ENCODE measurements at regions not wholly inside any gene's neighbourhood (a gene's known extent, or its start where the extent isn't known, plus 50 kb on each side); places are given as distances from the start of the nearest gene placed in this dataset.
"Not testable (repeated sequence)": the region's sequence is repeated elsewhere in the genome, so short reads cannot be mapped to it uniquely, and the experiment has no call there.

- TF ChIP-seq POLR2A (IDR thresholded peaks at IDR 0.05; ENCODE audit: low read depth, low read length), result no peak
- no peak for DNase-seq (ENCODE audit: insufficient read length, low spot score)
- no peak for FAIRE-seq
These were observed 213.6 kb downstream of the FBXO8 start for GRCh38 chr4:174069848-174070330.

DNA sequence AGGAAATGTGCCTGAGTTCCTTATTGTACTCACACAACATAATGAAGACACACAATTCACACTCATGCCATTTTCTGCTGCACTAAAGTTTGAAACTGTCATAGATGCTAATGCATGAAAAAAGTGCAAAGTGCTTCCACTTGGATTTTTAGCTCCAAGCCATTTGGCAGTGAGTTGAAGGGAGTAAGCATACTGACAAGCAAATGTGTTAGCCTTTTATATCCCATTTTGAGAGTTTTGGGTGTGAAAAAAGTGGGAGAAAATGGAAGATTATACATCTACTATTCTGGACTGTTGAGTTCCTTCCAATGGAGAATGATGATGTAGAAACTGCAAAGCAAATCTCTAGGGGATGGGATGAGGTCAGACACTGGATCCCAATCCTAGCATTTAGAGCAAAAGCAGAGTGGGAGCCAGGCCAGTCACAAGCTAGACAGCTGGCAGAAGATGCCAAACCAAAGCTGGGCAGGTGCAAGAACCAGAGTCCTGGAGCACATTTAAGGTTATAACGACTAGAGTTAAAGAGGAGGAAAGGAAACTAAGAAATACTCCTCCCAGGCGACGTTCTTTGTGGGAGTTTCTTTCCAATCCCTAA is 216.8 kb downstream of the FBXO8 start:
- no peak for FAIRE-seq
- TF ChIP-seq POLR2A (IDR thresholded peaks at IDR 0.05; ENCODE audit: low read depth, low read length), result no peak
- DNase-seq (ENCODE audit: insufficient read length, low spot score), result no peak

GRCh38 chr4:174062831-174063230 is 220.6 kb downstream of the FBXO8 start:
- no peak for TF ChIP-seq POLR2A (IDR thresholded peaks at IDR 0.05; ENCODE audit: low read depth, low read length)
- no peak for DNase-seq (ENCODE audit: insufficient read length, low spot score)
- no peak for FAIRE-seq

DNA sequence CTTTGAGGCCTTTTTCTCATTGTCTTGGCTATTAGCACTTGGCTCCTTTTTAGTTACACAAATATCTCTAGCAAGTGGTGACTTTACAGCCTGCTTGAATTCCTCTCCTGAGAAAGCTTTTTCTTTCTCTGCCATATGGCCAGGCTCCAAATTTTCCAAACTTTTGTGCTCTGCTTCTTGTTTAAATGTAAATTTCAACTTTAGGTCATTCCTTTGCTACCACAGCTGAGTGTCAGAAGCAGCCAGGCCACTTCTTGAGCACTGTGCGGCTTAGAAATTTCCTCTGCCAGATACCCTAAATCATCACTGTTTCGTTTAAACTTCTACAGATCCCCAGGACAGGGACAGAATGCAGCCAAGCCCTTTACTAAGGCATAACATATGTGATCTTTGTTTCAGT is 222.4 kb downstream of the FBXO8 start:
- no peak for DNase-seq (ENCODE audit: insufficient read length, low spot score)
- FAIRE-seq, result no peak
- no peak for TF ChIP-seq POLR2A (IDR thresholded peaks at IDR 0.05; ENCODE audit: low read depth, low read length)

DNA sequence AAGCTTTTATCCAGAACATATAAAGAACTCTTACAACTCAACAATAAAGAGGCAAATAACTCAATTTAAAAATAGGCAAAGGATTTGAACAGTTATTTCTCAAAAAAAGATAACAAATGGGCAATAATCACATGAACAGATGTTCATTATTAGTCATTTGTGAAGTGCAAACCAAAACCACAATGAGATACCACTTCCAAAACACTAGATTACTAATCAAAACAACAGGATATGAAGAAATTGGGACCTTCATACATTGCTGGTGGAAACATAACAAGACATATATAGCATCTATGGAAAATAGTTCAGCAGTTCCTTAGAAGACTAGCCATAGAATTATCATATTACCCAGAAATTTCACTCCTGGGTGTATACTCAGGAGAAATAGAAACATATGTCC is 224.6 kb downstream of the FBXO8 start:
- no peak for FAIRE-seq
- DNase-seq (ENCODE audit: insufficient read length, low spot score), result no peak
- TF ChIP-seq POLR2A (IDR thresholded peaks at IDR 0.05; ENCODE audit: low read depth, low read length), result no peak

DNA sequence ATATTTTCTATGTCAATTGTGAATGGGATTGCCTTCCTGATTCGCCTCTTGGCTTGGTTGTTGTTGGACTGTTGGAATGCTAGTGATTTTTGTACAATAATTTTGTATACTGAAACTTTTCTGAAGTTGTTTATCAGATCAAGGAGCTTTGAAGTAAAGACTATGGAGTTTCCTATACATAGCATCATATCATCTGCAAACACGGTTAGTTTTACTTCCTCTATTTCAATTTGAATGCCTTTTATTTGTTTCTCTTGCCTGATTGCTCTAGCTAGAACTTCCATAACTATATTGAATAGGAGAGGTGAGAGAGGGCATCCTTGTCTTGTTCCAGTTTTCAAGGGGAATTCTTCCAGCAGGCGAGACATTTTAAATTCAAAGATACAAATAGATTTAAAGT is 226.5 kb downstream of the FBXO8 start:
- DNase-seq (ENCODE audit: insufficient read length, low spot score) (no peak), FAIRE-seq (no peak)
- TF ChIP-seq POLR2A (IDR thresholded peaks at IDR 0.05; ENCODE audit: low read depth, low read length), result no peak

GRCh38 chr4:174055344-174055743 is 228.1 kb downstream of the FBXO8 start:
- FAIRE-seq (no peak), DNase-seq (ENCODE audit: insufficient read length, low spot score) (no peak)
- TF ChIP-seq POLR2A (IDR thresholded peaks at IDR 0.05; ENCODE audit: low read depth, low read length), result no peak

- FAIRE-seq, result no peak
- DNase-seq (ENCODE audit: insufficient read length, low spot score), result no peak
- TF ChIP-seq POLR2A (IDR thresholded peaks at IDR 0.05; ENCODE audit: low read depth, low read length), result no peak
These were observed 229.6 kb downstream of the FBXO8 start for GRCh38 chr4:174053895-174054294.

- DNase-seq (ENCODE audit: insufficient read length, low spot score) (no peak), FAIRE-seq (no peak)
- TF ChIP-seq POLR2A (IDR thresholded peaks at IDR 0.05; ENCODE audit: low read depth, low read length), result no peak
These were observed 236.1 kb downstream of the FBXO8 start for GRCh38 chr4:174047363-174047762.

DNA sequence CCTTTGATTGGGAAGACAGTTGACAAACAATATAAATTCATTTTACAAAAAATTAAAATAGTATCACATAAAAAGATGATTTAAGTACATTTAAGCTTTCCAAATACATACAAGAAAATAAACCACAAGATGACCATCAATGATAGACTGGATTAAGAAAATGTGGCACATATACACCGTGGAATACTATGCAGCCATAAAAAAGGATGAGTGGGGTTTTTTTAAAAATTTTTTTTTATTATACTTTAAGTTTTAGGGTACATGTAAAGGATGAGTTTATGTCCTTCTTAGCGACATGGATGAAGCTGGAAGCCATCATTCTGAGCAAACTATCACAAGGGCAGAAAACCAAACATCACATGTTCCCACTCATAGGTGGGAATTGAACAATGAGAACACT is 237.6 kb downstream of the FBXO8 start:
- FAIRE-seq; DNase-seq (ENCODE audit: insufficient read length, low spot score): not testable (repeated sequence)

DNA sequence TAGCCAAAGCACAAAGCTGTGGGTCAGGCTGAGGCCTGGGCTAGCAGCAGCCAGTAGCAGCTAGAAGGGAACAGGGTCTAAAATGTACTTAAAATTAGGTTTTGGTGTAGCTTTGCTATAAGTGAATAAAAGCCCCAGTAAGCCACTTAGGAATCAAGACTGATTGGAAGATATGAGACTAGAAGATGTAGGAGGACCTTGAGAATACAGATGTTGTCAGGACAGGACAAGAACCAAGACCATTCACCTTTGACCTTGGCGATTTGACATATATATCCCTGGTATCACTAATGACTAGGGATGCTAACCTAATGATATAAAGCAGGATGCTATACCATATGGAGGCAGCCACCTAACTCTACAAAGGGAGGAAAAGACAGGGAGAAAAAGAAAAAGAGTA is 238.1 kb downstream of the FBXO8 start:
- no peak for FAIRE-seq
- TF ChIP-seq POLR2A (IDR thresholded peaks at IDR 0.05; ENCODE audit: low read depth, low read length), result no peak
- DNase-seq (ENCODE audit: insufficient read length, low spot score), result no peak

DNA sequence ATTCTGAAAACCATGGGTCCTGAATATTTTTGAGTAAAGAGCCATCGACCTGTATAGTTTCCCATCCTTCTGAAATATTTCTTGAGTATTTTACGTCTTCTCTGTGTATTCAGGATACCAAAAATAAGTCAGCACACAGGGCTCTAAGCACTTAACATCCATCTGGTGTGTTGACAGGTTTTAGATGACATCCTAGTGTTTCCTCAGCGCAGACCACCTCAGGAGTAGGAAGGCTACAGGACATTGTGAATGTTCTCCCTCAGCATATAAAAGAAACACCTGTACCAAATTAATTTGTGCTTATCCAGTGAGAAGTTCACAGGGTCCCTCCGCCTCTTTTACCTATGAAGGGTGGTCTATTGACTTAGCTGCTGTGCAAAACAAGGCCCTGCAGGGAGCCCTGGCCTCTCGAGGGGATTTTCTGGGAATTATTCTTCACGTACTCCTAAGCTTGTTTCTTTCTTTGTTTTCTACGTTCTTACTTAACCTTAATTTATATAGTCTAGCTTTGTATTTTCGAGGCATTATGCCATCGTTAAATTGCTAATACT is 241.8 kb downstream of the FBXO8 start:
- no peak for DNase-seq (ENCODE audit: insufficient read length, low spot score)
- TF ChIP-seq POLR2A (IDR thresholded peaks at IDR 0.05; ENCODE audit: low read depth, low read length), result no peak
- no peak for FAIRE-seq

DNA sequence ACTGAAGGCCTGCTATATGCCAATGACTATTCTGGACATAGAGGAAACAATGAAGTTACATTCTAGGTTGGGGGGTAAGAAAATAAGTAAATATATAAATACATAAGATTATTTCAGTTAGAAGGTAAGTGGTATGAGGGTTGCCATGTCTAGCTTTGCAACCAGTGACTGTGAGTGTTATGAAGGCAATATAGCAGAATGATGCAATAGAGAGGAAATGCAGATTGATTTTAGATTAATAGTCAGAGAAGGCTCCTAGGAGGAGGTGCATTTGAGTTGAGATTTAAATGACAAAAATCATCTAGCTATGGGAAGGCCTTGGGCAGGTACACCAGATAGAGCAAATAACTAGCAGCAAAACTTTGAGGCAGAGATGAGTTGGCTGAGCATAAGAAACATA is 243.2 kb downstream of the FBXO8 start:
- FAIRE-seq (no peak), DNase-seq (ENCODE audit: insufficient read length, low spot score) (no peak)
- TF ChIP-seq POLR2A (IDR thresholded peaks at IDR 0.05; ENCODE audit: low read depth, low read length), result no peak

- TF ChIP-seq POLR2A (IDR thresholded peaks at IDR 0.05; ENCODE audit: low read depth, low read length), result no peak
- FAIRE-seq (no peak), DNase-seq (ENCODE audit: insufficient read length, low spot score) (no peak)
These were observed 245.0 kb downstream of the FBXO8 start for GRCh38 chr4:174038481-174038880.

- FAIRE-seq, result no peak
- no peak for TF ChIP-seq POLR2A (IDR thresholded peaks at IDR 0.05; ENCODE audit: low read depth, low read length)
- no peak for DNase-seq (ENCODE audit: insufficient read length, low spot score)
These were observed 245.8 kb downstream of the FBXO8 start for GRCh38 chr4:174037631-174038030.

DNA sequence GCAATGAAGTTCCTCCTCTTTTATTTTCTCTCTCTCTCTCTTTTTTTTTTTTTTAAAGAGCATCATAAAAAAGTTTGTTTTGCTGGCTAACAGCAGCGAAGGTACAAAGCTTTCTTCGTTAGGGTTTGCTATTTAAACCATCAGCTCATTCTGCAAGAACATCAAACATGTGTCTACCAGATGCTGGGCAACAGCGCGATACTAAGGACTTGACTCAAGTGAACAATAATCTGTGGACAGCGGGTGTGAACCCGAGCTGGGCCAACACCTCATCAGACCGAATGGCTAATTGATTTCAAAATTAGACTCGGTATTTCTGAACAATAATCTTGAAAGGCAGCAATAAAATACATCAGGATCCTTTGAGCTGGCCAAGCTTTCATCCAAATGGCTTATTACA is 246.4 kb downstream of the FBXO8 start:
- FAIRE-seq (no peak), DNase-seq (ENCODE audit: insufficient read length, low spot score) (no peak)
- no peak for TF ChIP-seq POLR2A (IDR thresholded peaks at IDR 0.05; ENCODE audit: low read depth, low read length)
